ENCODE measurements at regions not wholly inside any gene's neighbourhood (a gene's known extent, or its start where the extent isn't known, plus 50 kb on each side); places are given as distances from the start of the nearest gene placed in this dataset.

DNA sequence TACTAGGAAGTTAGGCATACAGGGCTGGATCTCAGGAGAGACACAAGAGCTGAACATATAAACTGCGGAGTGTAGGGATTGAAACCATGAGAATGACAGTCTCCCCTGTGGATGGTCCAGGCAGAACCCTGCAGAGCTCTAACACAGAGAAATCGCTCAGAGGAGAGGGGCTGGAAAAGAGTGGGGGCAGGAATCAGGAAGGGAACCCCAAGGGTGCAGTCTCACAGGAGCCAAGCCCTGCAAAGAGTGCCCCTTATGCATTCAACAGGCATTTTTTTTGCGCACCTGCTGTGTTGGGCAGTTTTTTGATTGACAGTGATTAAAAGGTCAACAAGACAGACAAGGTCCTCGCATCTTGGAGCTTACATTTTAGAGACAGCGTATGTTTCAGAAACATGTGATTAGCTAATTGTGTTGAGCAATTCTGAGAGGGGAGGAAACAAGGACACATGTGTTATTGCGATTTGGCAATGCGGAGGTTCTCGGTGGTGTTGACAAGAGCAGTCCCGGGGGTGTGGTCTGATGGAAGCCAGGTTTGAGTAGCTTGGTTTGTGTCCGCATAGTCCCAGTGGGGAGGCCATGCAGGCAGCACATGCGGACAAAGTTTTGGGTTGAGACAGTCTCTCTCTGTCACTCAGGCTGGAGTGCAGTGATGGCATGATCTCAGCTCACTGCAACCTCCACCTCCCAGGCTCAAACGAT lies 182.6 kb upstream of the IRS2 start:
- Mint-ChIP-seq H3K36me3 (ENCODE audit: unreplicated experiment) (peaks cover 7% of the 10 kb centered on the region), H3K27me3 (ENCODE audit: unreplicated experiment) (no peaks in the 10 kb centered on the region)
- TF ChIP-seq, protein P1, sequence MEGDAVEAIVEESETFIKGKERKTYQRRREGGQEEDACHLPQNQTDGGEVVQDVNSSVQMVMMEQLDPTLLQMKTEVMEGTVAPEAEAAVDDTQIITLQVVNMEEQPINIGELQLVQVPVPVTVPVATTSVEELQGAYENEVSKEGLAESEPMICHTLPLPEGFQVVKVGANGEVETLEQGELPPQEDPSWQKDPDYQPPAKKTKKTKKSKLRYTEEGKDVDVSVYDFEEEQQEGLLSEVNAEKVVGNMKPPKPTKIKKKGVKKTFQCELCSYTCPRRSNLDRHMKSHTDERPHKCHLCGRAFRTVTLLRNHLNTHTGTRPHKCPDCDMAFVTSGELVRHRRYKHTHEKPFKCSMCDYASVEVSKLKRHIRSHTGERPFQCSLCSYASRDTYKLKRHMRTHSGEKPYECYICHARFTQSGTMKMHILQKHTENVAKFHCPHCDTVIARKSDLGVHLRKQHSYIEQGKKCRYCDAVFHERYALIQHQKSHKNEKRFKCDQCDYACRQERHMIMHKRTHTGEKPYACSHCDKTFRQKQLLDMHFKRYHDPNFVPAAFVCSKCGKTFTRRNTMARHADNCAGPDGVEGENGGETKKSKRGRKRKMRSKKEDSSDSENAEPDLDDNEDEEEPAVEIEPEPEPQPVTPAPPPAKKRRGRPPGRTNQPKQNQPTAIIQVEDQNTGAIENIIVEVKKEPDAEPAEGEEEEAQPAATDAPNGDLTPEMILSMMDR (IDR thresholded peaks at IDR 0.05; ENCODE audit: partially characterized antibody, unreplicated experiment), result no peak

DNA sequence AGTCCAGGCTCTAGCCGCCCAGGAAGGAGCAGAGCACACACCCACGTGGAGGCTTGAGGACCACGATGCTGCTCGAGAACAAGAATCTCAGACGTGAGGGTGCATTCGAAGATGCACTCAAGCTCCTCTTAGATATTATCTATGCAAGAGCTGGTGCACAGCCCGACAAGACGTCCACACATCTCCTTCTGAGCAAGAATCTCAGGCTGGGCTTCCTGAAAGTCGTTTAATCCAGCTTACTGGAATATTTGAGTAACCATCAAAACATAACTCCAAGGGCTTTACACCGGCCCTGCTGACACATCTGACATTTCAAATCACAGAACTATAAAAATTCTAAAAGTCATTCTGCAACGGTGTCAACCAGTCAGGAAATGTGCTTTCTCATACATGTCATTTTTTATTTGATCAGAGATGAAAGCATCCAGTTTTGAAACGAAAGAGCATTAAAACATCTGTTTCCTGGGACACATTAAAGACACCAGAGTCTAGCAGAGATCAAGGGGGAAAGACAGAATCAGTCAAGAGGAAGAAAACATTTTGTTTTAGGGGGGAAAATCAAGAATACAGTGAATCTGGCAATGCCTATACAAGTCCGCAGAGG lies 177.7 kb upstream of the IRS2 start:
- Mint-ChIP-seq H3K4me1 (ENCODE audit: low read depth, unreplicated experiment) (no peaks in the 10 kb centered on the region), H3K27ac (ENCODE audit: unreplicated experiment) (no peak overlapping the region), H3K27me3 (ENCODE audit: unreplicated experiment) (no peaks in the 10 kb centered on the region), H3K4me3 (ENCODE audit: unreplicated experiment) (no peak overlapping the region), H3K36me3 (ENCODE audit: unreplicated experiment) (no peaks in the 10 kb centered on the region), H3K9me3 (ENCODE audit: unreplicated experiment) (no peaks in the 10 kb centered on the region)
- no peak for DNase-seq
- TF ChIP-seq, protein P1 (IDR thresholded peaks at IDR 0.05; ENCODE audit: partially characterized antibody, unreplicated experiment), result no peak

More for the DNA sequence above, 182.6 kb upstream of the IRS2 start:
- Mint-ChIP-seq H3K4me1 (ENCODE audit: low read depth, unreplicated experiment) (no peaks in the 10 kb centered on the region), H3K4me3 (ENCODE audit: unreplicated experiment) (no peak overlapping the region), H3K9me3 (ENCODE audit: unreplicated experiment) (peaks cover 5% of the 10 kb centered on the region), H3K27ac (ENCODE audit: unreplicated experiment) (no peak overlapping the region)
- DNase-seq, result no peak

DNA sequence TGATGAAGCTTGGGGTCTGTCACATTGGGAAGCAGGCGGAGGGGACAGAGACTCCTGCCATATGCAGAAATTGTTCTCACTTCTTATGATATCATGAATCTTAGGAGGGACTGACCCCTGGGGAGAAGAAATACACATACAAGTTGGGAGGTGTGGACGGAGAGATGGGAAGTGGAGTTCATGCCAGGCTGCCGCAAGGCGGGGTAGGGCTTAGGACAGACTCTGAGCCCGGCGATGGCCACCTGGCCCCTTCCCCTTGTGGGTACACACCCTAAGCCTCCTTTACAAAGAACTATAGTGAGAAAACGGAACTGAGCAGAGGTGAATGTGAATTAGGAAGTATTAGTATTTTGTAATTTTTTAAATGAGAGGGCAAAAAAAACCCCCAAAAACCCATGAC lies 177.0 kb upstream of the IRS2 start:
- Mint-ChIP-seq H3K9me3 (ENCODE audit: unreplicated experiment) (no peaks in the 10 kb centered on the region), H3K27me3 (ENCODE audit: unreplicated experiment) (no peaks in the 10 kb centered on the region), H3K4me3 (ENCODE audit: unreplicated experiment) (no peak overlapping the region), H3K36me3 (ENCODE audit: unreplicated experiment) (no peaks in the 10 kb centered on the region), H3K27ac (ENCODE audit: unreplicated experiment) (no peak overlapping the region), H3K4me1 (ENCODE audit: low read depth, unreplicated experiment) (no peaks in the 10 kb centered on the region)
- DNase-seq, result no peak
- TF ChIP-seq, protein P1 (IDR thresholded peaks at IDR 0.05; ENCODE audit: partially characterized antibody, unreplicated experiment), result no peak

DNA sequence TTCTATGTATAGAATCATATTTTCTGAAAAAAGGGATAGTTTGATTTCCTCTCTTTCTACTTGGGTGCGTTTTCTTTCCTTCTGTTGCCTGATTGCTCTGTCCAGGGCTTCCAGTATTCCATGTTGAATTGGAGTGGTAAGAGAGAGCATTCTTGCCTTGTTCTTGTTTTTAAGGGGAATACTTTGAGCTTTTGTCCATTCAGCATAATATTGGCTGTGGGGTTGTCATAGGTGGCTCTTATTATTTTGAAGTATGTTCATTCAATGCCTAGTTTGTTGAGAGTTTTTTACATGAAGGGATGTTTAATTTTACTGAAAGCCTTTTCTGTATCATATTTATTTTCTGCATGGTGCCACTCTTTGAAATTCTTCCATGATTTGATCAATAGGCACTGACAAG lies 173.5 kb upstream of the IRS2 start:
- TF ChIP-seq, protein P1 (IDR thresholded peaks at IDR 0.05; ENCODE audit: partially characterized antibody, unreplicated experiment), result no peak
- H3K27ac Mint-ChIP-seq (ENCODE audit: unreplicated experiment), result no peak overlapping the region
- H3K36me3 Mint-ChIP-seq (ENCODE audit: unreplicated experiment), result peaks cover 5% of the 10 kb centered on the region
- H3K4me1 Mint-ChIP-seq (ENCODE audit: low read depth, unreplicated experiment), result no peaks in the 10 kb centered on the region
- no peaks in the 10 kb centered on the region for H3K9me3 Mint-ChIP-seq (ENCODE audit: unreplicated experiment)
- H3K4me3 Mint-ChIP-seq (ENCODE audit: unreplicated experiment), result no peak overlapping the region
- H3K27me3 Mint-ChIP-seq (ENCODE audit: unreplicated experiment), result no peaks in the 10 kb centered on the region
- DNase-seq, result no peak

DNA sequence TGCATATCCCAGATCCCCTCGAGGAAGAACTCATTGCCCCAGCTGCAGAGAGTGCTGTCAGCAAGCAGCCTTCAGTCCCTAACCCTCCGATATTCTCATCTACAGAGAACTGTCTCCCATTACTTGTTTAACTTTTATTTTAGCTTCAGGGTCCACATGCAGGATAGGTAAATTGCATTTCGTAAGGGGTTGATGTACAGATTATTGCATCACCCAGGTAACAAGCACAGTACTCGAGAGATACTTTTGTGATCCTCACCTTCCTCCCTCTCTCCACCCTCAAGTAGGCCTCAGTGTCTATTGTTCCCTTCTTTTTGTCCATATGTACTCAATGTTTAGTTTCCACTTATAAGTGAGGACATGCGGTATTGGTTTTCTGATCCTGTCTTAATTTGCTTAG lies 171.5 kb upstream of the IRS2 start:
- Mint-ChIP-seq H3K36me3 (ENCODE audit: unreplicated experiment) (peaks cover 5% of the 10 kb centered on the region), H3K4me3 (ENCODE audit: unreplicated experiment) (no peak overlapping the region), H3K27me3 (ENCODE audit: unreplicated experiment) (no peaks in the 10 kb centered on the region), H3K27ac (ENCODE audit: unreplicated experiment) (no peak overlapping the region), H3K4me1 (ENCODE audit: low read depth, unreplicated experiment) (no peaks in the 10 kb centered on the region), H3K9me3 (ENCODE audit: unreplicated experiment) (peaks cover 1% of the 10 kb centered on the region)
- no peak for DNase-seq
- TF ChIP-seq, protein P1 (IDR thresholded peaks at IDR 0.05; ENCODE audit: partially characterized antibody, unreplicated experiment), result no peak

All from glutamatergic neuron (in vitro differentiated cells).